Activated naive CD8-positive, alpha-beta T cell treated with anti-CD3 and anti-CD28 coated beads, Interleukin-2, amount 50 U/mL, for 24 hours (primary cell): ENCODE measurements at regions not wholly inside any gene's neighbourhood (a gene's known extent, or its start where the extent isn't known, plus 50 kb on each side); places are given as distances from the start of the nearest gene placed in this dataset.
"Not testable (repeated sequence)": the region's sequence is repeated elsewhere in the genome, so short reads cannot be mapped to it uniquely, and the experiment has no call there.

Source experiments
- ATAC-seq: fragments of 150-1000 bp; cut with Tn5 transposase; one replicate; pipeline ENCODE4 v1.10.0; 2021
- DNase-seq: peaks from one replicate; pipeline ENCODE4 v3.0.0; 2021
- H3K27ac Mint-ChIP-seq: one replicate; pipeline ENCODE4 v1.8.0; 2021; ENCODE audit warnings: mild to moderate bottlenecking, mixed read lengths
- H3K27me3 Mint-ChIP-seq: one replicate; pipeline ENCODE4 v1.8.0; 2021; ENCODE audit warnings: mixed read lengths
- H3K36me3 Mint-ChIP-seq: one replicate; pipeline ENCODE4 v1.8.0; 2021; ENCODE audit warnings: low read depth, mixed read lengths
- H3K4me1 Mint-ChIP-seq: one replicate; pipeline ENCODE4 v1.8.0; 2021; ENCODE audit warnings: mixed read lengths
- H3K4me3 Mint-ChIP-seq: one replicate; pipeline ENCODE4 v1.8.0; 2021; ENCODE audit warnings: mild to moderate bottlenecking, moderate library complexity, mixed read lengths
- H3K9me3 Mint-ChIP-seq: one replicate; pipeline ENCODE4 v1.8.0; 2021; ENCODE audit warnings: mixed read lengths

- not testable (repeated sequence) for H3K4me3 Mint-ChIP-seq, H3K36me3 Mint-ChIP-seq, ATAC-seq, H3K27ac Mint-ChIP-seq, DNase-seq, H3K4me1 Mint-ChIP-seq, H3K27me3 Mint-ChIP-seq
- peaks cover 18% of the 10 kb centered on the region for H3K9me3 Mint-ChIP-seq
These were observed 114.3 kb upstream of the PALM2AKAP2 start for GRCh38 chr9:109665736-109666135.

GRCh38 chr9:109681301-109681700 lies 98.7 kb upstream of the PALM2AKAP2 start:
- Mint-ChIP-seq H3K9me3 (no peaks in the 10 kb centered on the region), H3K27me3 (no peaks in the 10 kb centered on the region), H3K4me1 (no peaks in the 10 kb centered on the region), H3K27ac (no peak overlapping the region), H3K36me3 (no peaks in the 10 kb centered on the region), H3K4me3 (no peak overlapping the region)
- no peak for ATAC-seq
- no peak for DNase-seq

GRCh38 chr9:109682227-109682626 lies 97.8 kb upstream of the PALM2AKAP2 start:
- no peak for DNase-seq
- Mint-ChIP-seq H3K27me3 (no peaks in the 10 kb centered on the region), H3K27ac (no peak overlapping the region), H3K36me3 (no peaks in the 10 kb centered on the region), H3K9me3 (no peaks in the 10 kb centered on the region), H3K4me1 (no peaks in the 10 kb centered on the region), H3K4me3 (no peak overlapping the region)
- no peak for ATAC-seq

GRCh38 chr9:109683521-109683920 lies 96.5 kb upstream of the PALM2AKAP2 start:
- Mint-ChIP-seq H3K4me3 (no peak overlapping the region), H3K27ac (no peak overlapping the region), H3K36me3 (no peaks in the 10 kb centered on the region), H3K9me3 (no peaks in the 10 kb centered on the region), H3K4me1 (no peaks in the 10 kb centered on the region), H3K27me3 (no peaks in the 10 kb centered on the region)
- DNase-seq (no peak), ATAC-seq (no peak)

- H3K9me3 Mint-ChIP-seq, result no peaks in the 10 kb centered on the region
- no peaks in the 10 kb centered on the region for H3K4me1 Mint-ChIP-seq
- H3K36me3 Mint-ChIP-seq, result no peaks in the 10 kb centered on the region
- no peak overlapping the region for H3K27ac Mint-ChIP-seq
- no peak overlapping the region for H3K4me3 Mint-ChIP-seq
- no peak for DNase-seq
- ATAC-seq, result no peak
- peaks cover 2% of the 10 kb centered on the region for H3K27me3 Mint-ChIP-seq
These were observed 90.3 kb upstream of the PALM2AKAP2 start for GRCh38 chr9:109689701-109690100.

GRCh38 chr9:109699019-109699418 lies 81.0 kb upstream of the PALM2AKAP2 start:
- ATAC-seq, result no peak
- Mint-ChIP-seq H3K4me3 (no peak overlapping the region), H3K36me3 (no peaks in the 10 kb centered on the region), H3K27me3 (peaks cover 5% of the 10 kb centered on the region), H3K9me3 (peaks cover 7% of the 10 kb centered on the region), H3K27ac (no peak overlapping the region), H3K4me1 (no peaks in the 10 kb centered on the region)
- no peak for DNase-seq

- H3K27me3 Mint-ChIP-seq, result no peaks in the 10 kb centered on the region
- no peaks in the 10 kb centered on the region for H3K36me3 Mint-ChIP-seq
- no peak overlapping the region for H3K27ac Mint-ChIP-seq
- no peak for DNase-seq
- peaks cover 7% of the 10 kb centered on the region for H3K9me3 Mint-ChIP-seq
- H3K4me3 Mint-ChIP-seq, result no peak overlapping the region
- no peaks in the 10 kb centered on the region for H3K4me1 Mint-ChIP-seq
- no peak for ATAC-seq
These were observed 75.5 kb upstream of the PALM2AKAP2 start for GRCh38 chr9:109704546-109704945.

GRCh38 chr9:109705515-109705914 lies 74.5 kb upstream of the PALM2AKAP2 start:
- peaks cover 2% of the 10 kb centered on the region for H3K27me3 Mint-ChIP-seq
- H3K4me1 Mint-ChIP-seq, result no peaks in the 10 kb centered on the region

GRCh38 chr9:109707355-109707754 lies 72.6 kb upstream of the PALM2AKAP2 start:
- no peak overlapping the region for H3K27ac Mint-ChIP-seq
- no peak overlapping the region for H3K4me3 Mint-ChIP-seq
- no peak for ATAC-seq
- no peaks in the 10 kb centered on the region for H3K9me3 Mint-ChIP-seq
- H3K4me1 Mint-ChIP-seq, result no peaks in the 10 kb centered on the region
- no peak for DNase-seq
- H3K27me3 Mint-ChIP-seq, result peaks cover 4% of the 10 kb centered on the region
- no peaks in the 10 kb centered on the region for H3K36me3 Mint-ChIP-seq

More at GRCh38 chr9:109705515-109705914, 74.5 kb upstream of the PALM2AKAP2 start:
- ATAC-seq (no peak), DNase-seq (no peak)
- Mint-ChIP-seq H3K9me3 (peaks cover 2% of the 10 kb centered on the region), H3K27ac (no peak overlapping the region), H3K4me3 (no peak overlapping the region), H3K36me3 (no peaks in the 10 kb centered on the region)

- no peak overlapping the region for H3K4me3 Mint-ChIP-seq
- ATAC-seq, result no peak
- H3K36me3 Mint-ChIP-seq, result no peaks in the 10 kb centered on the region
- H3K4me1 Mint-ChIP-seq, result no peaks in the 10 kb centered on the region
- H3K9me3 Mint-ChIP-seq, result no peaks in the 10 kb centered on the region
- no peak overlapping the region for H3K27ac Mint-ChIP-seq
- H3K27me3 Mint-ChIP-seq, result peaks cover 4% of the 10 kb centered on the region
- no peak for DNase-seq
These were observed 71.5 kb upstream of the PALM2AKAP2 start for GRCh38 chr9:109708451-109708945.

GRCh38 chr9:109709866-109710265 lies 70.1 kb upstream of the PALM2AKAP2 start:
- DNase-seq (no peak), ATAC-seq (no peak)
- H3K4me1 Mint-ChIP-seq, result no peaks in the 10 kb centered on the region
- H3K27me3 Mint-ChIP-seq, result peaks cover 4% of the 10 kb centered on the region
- H3K36me3 Mint-ChIP-seq, result no peaks in the 10 kb centered on the region
- no peak overlapping the region for H3K4me3 Mint-ChIP-seq
- H3K27ac Mint-ChIP-seq, result no peak overlapping the region
- H3K9me3 Mint-ChIP-seq, result no peaks in the 10 kb centered on the region

GRCh38 chr9:109710830-109711229 lies 69.2 kb upstream of the PALM2AKAP2 start:
- Mint-ChIP-seq H3K36me3 (no peaks in the 10 kb centered on the region), H3K27me3 (peaks cover 4% of the 10 kb centered on the region), H3K4me3 (no peak overlapping the region), H3K9me3 (no peaks in the 10 kb centered on the region), H3K4me1 (no peaks in the 10 kb centered on the region), H3K27ac (no peak overlapping the region)
- DNase-seq, result no peak
- ATAC-seq, result no peak

- H3K27ac Mint-ChIP-seq, result no peak overlapping the region
- H3K27me3 Mint-ChIP-seq, result peaks cover 3% of the 10 kb centered on the region
- DNase-seq, result no peak
- H3K4me3 Mint-ChIP-seq, result no peak overlapping the region
- H3K9me3 Mint-ChIP-seq, result no peaks in the 10 kb centered on the region
- no peaks in the 10 kb centered on the region for H3K36me3 Mint-ChIP-seq
- ATAC-seq, result no peak
- no peaks in the 10 kb centered on the region for H3K4me1 Mint-ChIP-seq
These were observed 64.7 kb upstream of the PALM2AKAP2 start for GRCh38 chr9:109715344-109715743.

GRCh38 chr9:109716631-109717030 lies 63.4 kb upstream of the PALM2AKAP2 start:
- H3K27ac Mint-ChIP-seq, result no peak overlapping the region
- H3K9me3 Mint-ChIP-seq, result no peaks in the 10 kb centered on the region
- H3K27me3 Mint-ChIP-seq, result no peaks in the 10 kb centered on the region
- ATAC-seq (no peak), DNase-seq (no peak)
- no peak overlapping the region for H3K4me3 Mint-ChIP-seq
- no peaks in the 10 kb centered on the region for H3K36me3 Mint-ChIP-seq
- no peaks in the 10 kb centered on the region for H3K4me1 Mint-ChIP-seq

GRCh38 chr9:109717342-109717741 lies 62.7 kb upstream of the PALM2AKAP2 start:
- no peaks in the 10 kb centered on the region for H3K4me1 Mint-ChIP-seq
- DNase-seq (no peak), ATAC-seq (no peak)
- no peaks in the 10 kb centered on the region for H3K36me3 Mint-ChIP-seq
- no peaks in the 10 kb centered on the region for H3K9me3 Mint-ChIP-seq
- no peak overlapping the region for H3K4me3 Mint-ChIP-seq
- peaks cover 2% of the 10 kb centered on the region for H3K27me3 Mint-ChIP-seq
- no peak overlapping the region for H3K27ac Mint-ChIP-seq

- no peak for ATAC-seq
These were observed 61.1 kb upstream of the PALM2AKAP2 start for GRCh38 chr9:109718861-109719260.

More at GRCh38 chr9:109718861-109719260, 61.1 kb upstream of the PALM2AKAP2 start:
- H3K4me1 Mint-ChIP-seq, result no peaks in the 10 kb centered on the region
- H3K27me3 Mint-ChIP-seq, result peaks cover 2% of the 10 kb centered on the region
- no peak overlapping the region for H3K4me3 Mint-ChIP-seq
- no peaks in the 10 kb centered on the region for H3K36me3 Mint-ChIP-seq
- H3K27ac Mint-ChIP-seq, result no peak overlapping the region
- no peaks in the 10 kb centered on the region for H3K9me3 Mint-ChIP-seq
- DNase-seq, result no peak
